H1 (cell line): ENCODE measurements at regions not wholly inside any gene's neighbourhood (a gene's known extent, or its start where the extent isn't known, plus 50 kb on each side); places are given as distances from the start of the nearest gene placed in this dataset.

Experiments used
- TF ChIP-seq, protein P1 (sequence below), 3 experiments: IDR thresholded peaks; 1 replicate in 2 of 3; 2 replicates in 1 of 3; pipeline versions ENCODE4 v1.5.1 to v1.6.1; 2011; ENCODE audit warnings: low read length in 3 of 3, mild to moderate bottlenecking in 3 of 3, inconsistent platforms in 2 of 3, low read depth in 1 of 3, moderate library complexity in 1 of 3; ENCODE audit not compliant: insufficient read depth in 1 of 3; ENCODE audit errors: control extremely low read depth in 1 of 3

- TF ChIP-seq, protein P1, sequence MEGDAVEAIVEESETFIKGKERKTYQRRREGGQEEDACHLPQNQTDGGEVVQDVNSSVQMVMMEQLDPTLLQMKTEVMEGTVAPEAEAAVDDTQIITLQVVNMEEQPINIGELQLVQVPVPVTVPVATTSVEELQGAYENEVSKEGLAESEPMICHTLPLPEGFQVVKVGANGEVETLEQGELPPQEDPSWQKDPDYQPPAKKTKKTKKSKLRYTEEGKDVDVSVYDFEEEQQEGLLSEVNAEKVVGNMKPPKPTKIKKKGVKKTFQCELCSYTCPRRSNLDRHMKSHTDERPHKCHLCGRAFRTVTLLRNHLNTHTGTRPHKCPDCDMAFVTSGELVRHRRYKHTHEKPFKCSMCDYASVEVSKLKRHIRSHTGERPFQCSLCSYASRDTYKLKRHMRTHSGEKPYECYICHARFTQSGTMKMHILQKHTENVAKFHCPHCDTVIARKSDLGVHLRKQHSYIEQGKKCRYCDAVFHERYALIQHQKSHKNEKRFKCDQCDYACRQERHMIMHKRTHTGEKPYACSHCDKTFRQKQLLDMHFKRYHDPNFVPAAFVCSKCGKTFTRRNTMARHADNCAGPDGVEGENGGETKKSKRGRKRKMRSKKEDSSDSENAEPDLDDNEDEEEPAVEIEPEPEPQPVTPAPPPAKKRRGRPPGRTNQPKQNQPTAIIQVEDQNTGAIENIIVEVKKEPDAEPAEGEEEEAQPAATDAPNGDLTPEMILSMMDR (IDR thresholded peaks at IDR 0.05; ENCODE audit: control extremely low read depth in 1 of 3, insufficient read depth in 1 of 3, low read depth in 1 of 3, low read length in 3 of 3) = no peak
These were observed 243.0 kb upstream of the ATP2B1 start (continued) for GRCh38 chr12:89951694-89952060.
